Neural cell (in vitro differentiated cells): ENCODE measurements at regions not wholly inside any gene's neighbourhood (a gene's known extent, or its start where the extent isn't known, plus 50 kb on each side); places are given as distances from the start of the nearest gene placed in this dataset.

Experiments
- H2AFZ ChIP-seq: fragments of 200-600, 300-800 bp; sonication (generic), shearing (Covaris generic); 2 replicates; pipeline ENCODE4 v1.6.0; 2014; ENCODE audit warnings: low read depth, mild to moderate bottlenecking, antibody characterized with exemption, low read length, moderate library complexity
- H3F3A ChIP-seq: fragments of 200-600 bp; shearing (Covaris generic); 2 replicates; pipeline ENCODE4 v1.6.1; 2016; ENCODE audit warnings: mild to moderate bottlenecking, moderate library complexity, mixed read lengths, antibody characterized with exemption, low read length; ENCODE audit not compliant: insufficient read depth, poor library complexity, severe bottlenecking
- H3K27ac ChIP-seq: fragments of 200-600, 300-800 bp; sonication (generic), shearing (Covaris generic); 2 replicates; pipeline ENCODE4 v1.5.1; 2014; ENCODE audit warnings: mild to moderate bottlenecking, low read length, moderate library complexity
- H3K27me3 ChIP-seq: fragments of 300-800, 200-600 bp; sonication (generic), shearing (Covaris generic); 2 replicates; pipeline ENCODE4 v1.6.0; 2014; ENCODE audit warnings: mild to moderate bottlenecking, low read depth, low read length, moderate library complexity; ENCODE audit not compliant: insufficient read depth
- H3K36me3 ChIP-seq: fragments of 300-800, 200-600 bp; sonication (generic), shearing (Covaris generic); 2 replicates; pipeline ENCODE4 v1.5.1; 2014; ENCODE audit warnings: mild to moderate bottlenecking, antibody characterized with exemption, low read length, moderate library complexity; ENCODE audit not compliant: insufficient read depth
- H3K4me2 ChIP-seq: fragments of 300-800, 200-600 bp; sonication (generic), shearing (Covaris generic); 2 replicates; pipeline ENCODE4 v1.6.0; 2014; ENCODE audit warnings: mild to moderate bottlenecking, low read length
- H3K4me3 ChIP-seq: fragments of 300-800, 200-600 bp; sonication (generic), shearing (Covaris generic); 2 replicates; pipeline ENCODE4 v1.5.1; 2014; ENCODE audit warnings: mild to moderate bottlenecking, low read length, moderate library complexity
- H3K79me2 ChIP-seq: fragments of 200-600 bp; shearing (Covaris generic); replicated peaks from 2 replicates; pipeline ENCODE4 v1.6.0; 2014; ENCODE audit warnings: mild to moderate bottlenecking, low read length, moderate library complexity; ENCODE audit not compliant: insufficient read depth
- H3K9ac ChIP-seq: fragments of 300-800, 200-600 bp; sonication (generic), shearing (Covaris generic); 2 replicates; pipeline ENCODE4 v1.6.1; 2016; ENCODE audit warnings: mild to moderate bottlenecking, low read length, mixed read lengths
- H3K9me2 ChIP-seq: fragments of 200-600 bp; shearing (Covaris generic); 2 replicates; pipeline ENCODE4 v1.6.1; 2016; ENCODE audit warnings: mild to moderate bottlenecking, low read length, mixed read lengths; ENCODE audit not compliant: insufficient read depth
- H3K9me3 ChIP-seq: fragments of 200-600, 300-800 bp; sonication (generic), shearing (Covaris generic); 2 replicates; pipeline ENCODE4 v1.6.1; 2016; ENCODE audit warnings: mild to moderate bottlenecking, mixed run types, low read length, moderate library complexity, mixed read lengths
- H4K20me1 ChIP-seq: fragments of 200-600 bp; shearing (Covaris generic); 2 replicates; pipeline ENCODE4 v1.6.1; 2016; ENCODE audit warnings: mild to moderate bottlenecking, mixed run types; ENCODE audit not compliant: insufficient read depth
- CTCF ChIP-seq: fragments of 450-650 bp; IDR thresholded peaks from 2 replicates; pipeline ENCODE4 v1.5.1; 2014; ENCODE audit warnings: antibody characterized with exemption, mild to moderate bottlenecking, moderate library complexity; ENCODE audit not compliant: poor library complexity, severe bottlenecking
- EP300 ChIP-seq: fragments of 450-650 bp; conservative IDR thresholded peaks from 2 replicates; pipeline ENCODE4 v1.6.1; 2014; ENCODE audit warnings: antibody characterized with exemption, mild to moderate bottlenecking, moderate library complexity; ENCODE audit not compliant: poor library complexity, severe bottlenecking
- EZH2 ChIP-seq: fragments of 200-600, 300-800 bp; shearing (Covaris generic), sonication (generic); IDR thresholded peaks from 2 replicates; pipeline ENCODE4 v1.6.1; 2014; ENCODE audit warnings: antibody characterized with exemption, low read length, borderline replicate concordance, mild to moderate bottlenecking; ENCODE audit not compliant: insufficient read depth, poor library complexity, severe bottlenecking
- MXI1 ChIP-seq: fragments of 450-650 bp; conservative IDR thresholded peaks from 2 replicates; pipeline ENCODE4 v1.6.1; 2014; ENCODE audit warnings: antibody characterized with exemption, mild to moderate bottlenecking; ENCODE audit not compliant: poor library complexity, severe bottlenecking
- RAD21 ChIP-seq: fragments of 450-650 bp; conservative IDR thresholded peaks from 2 replicates; pipeline ENCODE4 v1.6.1; 2014; ENCODE audit warnings: antibody characterized with exemption, mild to moderate bottlenecking, moderate library complexity
- REST ChIP-seq: IDR thresholded peaks from 2 replicates; pipeline ENCODE4 v1.6.1; 2012; ENCODE audit warnings: borderline replicate concordance
- SMC3 ChIP-seq: fragments of 450-650 bp; conservative IDR thresholded peaks from 2 replicates; pipeline ENCODE4 v1.6.1; 2014; ENCODE audit warnings: antibody characterized with exemption, mild to moderate bottlenecking, moderate library complexity; ENCODE audit not compliant: poor library complexity

- Histone ChIP-seq H4K20me1 (no peaks in the 10 kb centered on the region), H3K9me3 (no peaks in the 10 kb centered on the region), H3K79me2 (no peaks in the 10 kb centered on the region), H3K36me3 (no peaks in the 10 kb centered on the region), H3K27me3 (no peaks in the 10 kb centered on the region), H3K4me3 (no peak overlapping the region), H2AFZ (no peak overlapping the region), H3K9me2 (no peaks in the 10 kb centered on the region), H3K9ac (no peak overlapping the region), H3K27ac (no peak overlapping the region), H3K4me2 (no peak overlapping the region), H3F3A (no peaks in the 10 kb centered on the region)
- TF ChIP-seq REST = no peak
- TF ChIP-seq EZH2 = no peak
- no peak for TF ChIP-seq SMC3
- no peak for TF ChIP-seq CTCF
Measured at GRCh38 chr15:96243701-96244100, 86.8 kb upstream of the NR2F2 start.

- no peak overlapping the region for H3K4me3 ChIP-seq
- no peaks in the 10 kb centered on the region for H3K79me2 ChIP-seq
- H3K36me3 ChIP-seq = no peaks in the 10 kb centered on the region
- H3K27ac ChIP-seq = no peak overlapping the region
- no peak overlapping the region for H3K9ac ChIP-seq
- H3K27me3 ChIP-seq = no peaks in the 10 kb centered on the region
- no peaks in the 10 kb centered on the region for H3K9me3 ChIP-seq
- no peak overlapping the region for H3K4me2 ChIP-seq
- no peaks in the 10 kb centered on the region for H3K9me2 ChIP-seq
- H3F3A ChIP-seq = no peaks in the 10 kb centered on the region
- TF ChIP-seq MXI1 = no peak
- no peaks in the 10 kb centered on the region for H4K20me1 ChIP-seq
- H2AFZ ChIP-seq = no peak overlapping the region
Measured at GRCh38 chr15:96245252-96245651, 85.2 kb upstream of the NR2F2 start.

GRCh38 chr15:96246057-96246456 is 84.4 kb upstream of the NR2F2 start:
- Histone ChIP-seq H3K9ac (no peak overlapping the region), H2AFZ (no peak overlapping the region), H3K27me3 (no peaks in the 10 kb centered on the region), H3K27ac (no peak overlapping the region), H3K4me2 (no peak overlapping the region), H3K9me2 (no peaks in the 10 kb centered on the region), H3K79me2 (no peaks in the 10 kb centered on the region), H3K9me3 (no peaks in the 10 kb centered on the region), H3K36me3 (no peaks in the 10 kb centered on the region), H3F3A (no peaks in the 10 kb centered on the region), H3K4me3 (no peak overlapping the region), H4K20me1 (no peaks in the 10 kb centered on the region)
- TF ChIP-seq RAD21 = no peak
- TF ChIP-seq EP300 = no peak
